HCT116 (cell line): ENCODE measurements at regions not wholly inside any gene's neighbourhood (a gene's known extent, or its start where the extent isn't known, plus 50 kb on each side); places are given as distances from the start of the nearest gene placed in this dataset.

Experiments
- CTCF ChIP-seq, 3 experiments: fragments of 200-600 bp in 1 of 3; sonication (generic) in 1 of 3; IDR thresholded peaks in 2 of 3; conservative IDR thresholded peaks in 1 of 3; 2 replicates each; pipeline ENCODE4 v1.5.1; 2012 to 2017; ENCODE audit warnings: low read depth in 2 of 3, low read length in 2 of 3, antibody characterized with exemption in 1 of 3, borderline replicate concordance in 1 of 3, control low read depth in 1 of 3, mild to moderate bottlenecking in 1 of 3, mixed read lengths in 1 of 3, mixed run types in 1 of 3, moderate library complexity in 1 of 3; ENCODE audit not compliant: insufficient read depth in 1 of 3
- POLR2A ChIP-seq: IDR thresholded peaks from 2 replicates; pipeline ENCODE4 v1.7.0; 2011; ENCODE audit warnings: borderline replicate concordance; ENCODE audit not compliant: insufficient read depth, insufficient read length; ENCODE audit errors: extremely low read depth

- no peak for TF ChIP-seq POLR2A
- no peak for TF ChIP-seq CTCF (IDR thresholded peaks at IDR 0.05 in 2 of 3, conservative IDR thresholded peaks at IDR 0.05 in 1 of 3; ENCODE audit: borderline replicate concordance in 1 of 3, insufficient read depth in 1 of 3, low read depth in 2 of 3, low read length in 2 of 3)
Observed at GRCh38 chr12:67073336-67073735, 195.8 kb upstream of the CAND1 start.
